ENCODE measurements at regions not wholly inside any gene's neighbourhood (a gene's known extent, or its start where the extent isn't known, plus 50 kb on each side); places are given as distances from the start of the nearest gene placed in this dataset.

DNA sequence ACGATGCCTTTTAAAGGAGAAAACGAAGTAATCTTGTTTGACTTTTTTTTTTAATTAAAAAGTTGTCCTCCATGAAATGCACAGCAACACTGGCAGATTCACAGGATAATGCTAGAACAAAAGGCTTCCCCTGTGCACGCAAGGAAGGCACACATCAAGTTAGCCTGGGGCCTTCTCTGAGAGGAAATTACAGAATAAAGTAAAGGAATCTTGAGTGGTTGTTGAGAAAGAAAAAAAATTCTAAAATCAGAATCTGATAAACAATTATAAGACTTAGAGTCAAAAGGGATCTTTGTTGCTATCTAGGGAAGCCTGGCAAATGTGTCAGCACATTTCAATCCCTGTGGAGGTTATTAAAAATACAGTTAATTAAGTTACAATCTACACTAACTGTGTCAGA lies 946.0 kb downstream of the IGSF11 start:
- TF ChIP-seq, protein P1, sequence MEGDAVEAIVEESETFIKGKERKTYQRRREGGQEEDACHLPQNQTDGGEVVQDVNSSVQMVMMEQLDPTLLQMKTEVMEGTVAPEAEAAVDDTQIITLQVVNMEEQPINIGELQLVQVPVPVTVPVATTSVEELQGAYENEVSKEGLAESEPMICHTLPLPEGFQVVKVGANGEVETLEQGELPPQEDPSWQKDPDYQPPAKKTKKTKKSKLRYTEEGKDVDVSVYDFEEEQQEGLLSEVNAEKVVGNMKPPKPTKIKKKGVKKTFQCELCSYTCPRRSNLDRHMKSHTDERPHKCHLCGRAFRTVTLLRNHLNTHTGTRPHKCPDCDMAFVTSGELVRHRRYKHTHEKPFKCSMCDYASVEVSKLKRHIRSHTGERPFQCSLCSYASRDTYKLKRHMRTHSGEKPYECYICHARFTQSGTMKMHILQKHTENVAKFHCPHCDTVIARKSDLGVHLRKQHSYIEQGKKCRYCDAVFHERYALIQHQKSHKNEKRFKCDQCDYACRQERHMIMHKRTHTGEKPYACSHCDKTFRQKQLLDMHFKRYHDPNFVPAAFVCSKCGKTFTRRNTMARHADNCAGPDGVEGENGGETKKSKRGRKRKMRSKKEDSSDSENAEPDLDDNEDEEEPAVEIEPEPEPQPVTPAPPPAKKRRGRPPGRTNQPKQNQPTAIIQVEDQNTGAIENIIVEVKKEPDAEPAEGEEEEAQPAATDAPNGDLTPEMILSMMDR (IDR thresholded peaks at IDR 0.05): no peak
- TF ChIP-seq TCF12 (IDR thresholded peaks at IDR 0.05): no peak
- TF ChIP-seq, protein P2, sequence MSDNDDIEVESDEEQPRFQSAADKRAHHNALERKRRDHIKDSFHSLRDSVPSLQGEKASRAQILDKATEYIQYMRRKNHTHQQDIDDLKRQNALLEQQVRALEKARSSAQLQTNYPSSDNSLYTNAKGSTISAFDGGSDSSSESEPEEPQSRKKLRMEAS (IDR thresholded peaks at IDR 0.05; ENCODE audit: low read depth): no peak
- TF ChIP-seq FOXM1 (IDR thresholded peaks at IDR 0.05; ENCODE audit: low read depth): no peak
- no peak for TF ChIP-seq MXI1 (IDR thresholded peaks at IDR 0.05; ENCODE audit: low read depth, low read length)
- TF ChIP-seq ELF1 (IDR thresholded peaks at IDR 0.05): no peak
- no peak for TF ChIP-seq POLR2AphosphoS5 (IDR thresholded peaks at IDR 0.05; ENCODE audit: low read depth, low read length)
- no peak for TF ChIP-seq RCOR1 (IDR thresholded peaks at IDR 0.05; ENCODE audit: low read length)
- TF ChIP-seq EP300 (IDR thresholded peaks at IDR 0.05; ENCODE audit: borderline replicate concordance in 1 of 2, low read depth in 1 of 2, low read length in 1 of 2): no peak
- TF ChIP-seq, protein P3, sequence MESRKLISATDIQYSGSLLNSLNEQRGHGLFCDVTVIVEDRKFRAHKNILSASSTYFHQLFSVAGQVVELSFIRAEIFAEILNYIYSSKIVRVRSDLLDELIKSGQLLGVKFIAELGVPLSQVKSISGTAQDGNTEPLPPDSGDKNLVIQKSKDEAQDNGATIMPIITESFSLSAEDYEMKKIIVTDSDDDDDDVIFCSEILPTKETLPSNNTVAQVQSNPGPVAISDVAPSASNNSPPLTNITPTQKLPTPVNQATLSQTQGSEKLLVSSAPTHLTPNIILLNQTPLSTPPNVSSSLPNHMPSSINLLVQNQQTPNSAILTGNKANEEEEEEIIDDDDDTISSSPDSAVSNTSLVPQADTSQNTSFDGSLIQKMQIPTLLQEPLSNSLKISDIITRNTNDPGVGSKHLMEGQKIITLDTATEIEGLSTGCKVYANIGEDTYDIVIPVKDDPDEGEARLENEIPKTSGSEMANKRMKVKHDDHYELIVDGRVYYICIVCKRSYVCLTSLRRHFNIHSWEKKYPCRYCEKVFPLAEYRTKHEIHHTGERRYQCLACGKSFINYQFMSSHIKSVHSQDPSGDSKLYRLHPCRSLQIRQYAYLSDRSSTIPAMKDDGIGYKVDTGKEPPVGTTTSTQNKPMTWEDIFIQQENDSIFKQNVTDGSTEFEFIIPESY (IDR thresholded peaks at IDR 0.05; ENCODE audit: borderline replicate concordance, low read depth): no peak
- TF ChIP-seq EZH2phosphoT487 (IDR thresholded peaks at IDR 0.05; ENCODE audit: borderline replicate concordance, low read depth): no peak
- TF ChIP-seq RAD21 (IDR thresholded peaks at IDR 0.05; ENCODE audit: low read length): no peak
